ENCODE measurements at regions not wholly inside any gene's neighbourhood (a gene's known extent, or its start where the extent isn't known, plus 50 kb on each side); places are given as distances from the start of the nearest gene placed in this dataset.

- DNase-seq (ENCODE audit: low read depth, low spot score) = no peak
Measured at GRCh38 chr18:2348003-2348402, 223.3 kb downstream of the METTL4 start.

GRCh38 chr18:2351126-2351850 is 220.0 kb downstream of the METTL4 start:
- no peak for DNase-seq (ENCODE audit: low read depth, low spot score)

DNA sequence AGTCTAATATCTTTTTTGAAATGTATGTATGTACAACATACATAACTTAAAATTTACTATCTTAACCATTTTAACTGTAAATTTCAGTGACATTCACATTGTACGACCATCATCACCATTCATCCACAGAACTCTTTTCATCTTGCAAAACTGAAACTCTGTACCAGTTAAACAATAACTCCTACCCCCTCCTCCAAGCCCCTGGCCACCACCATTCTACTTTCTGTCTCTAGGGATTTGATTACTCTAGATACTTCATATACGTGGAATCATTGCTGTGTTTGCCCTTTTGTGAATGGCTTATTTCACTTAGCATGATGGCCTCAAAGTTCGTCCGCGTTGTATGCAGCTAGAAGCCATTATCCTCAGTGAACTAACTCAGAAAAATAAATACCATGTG is 217.0 kb downstream of the METTL4 start:
- DNase-seq (ENCODE audit: low read depth, low spot score) = no peak

DNA sequence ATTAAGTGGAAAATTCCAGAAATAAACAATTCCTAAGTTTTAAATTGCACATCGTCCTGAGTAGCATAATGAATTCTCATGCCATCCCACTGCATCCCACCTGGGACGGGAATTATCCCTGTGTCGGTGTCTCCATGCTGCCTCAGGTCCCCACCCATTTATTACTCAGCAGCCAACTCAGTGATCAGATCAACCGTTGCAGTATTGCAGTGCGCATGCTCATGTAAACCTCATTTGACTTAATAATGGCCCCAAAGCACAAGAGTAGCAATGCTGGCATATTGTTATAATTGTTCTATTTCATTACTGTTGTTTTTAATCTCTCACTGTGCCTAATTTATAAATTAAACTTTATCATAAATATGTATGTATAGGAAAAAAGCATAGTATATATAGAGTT is 214.4 kb downstream of the METTL4 start:
- no peak for DNase-seq (ENCODE audit: low read depth, low spot score)

GRCh38 chr18:2360861-2361260 is 210.4 kb downstream of the METTL4 start:
- no peak for DNase-seq (ENCODE audit: low read depth, low spot score)

- DNase-seq (ENCODE audit: low read depth, low spot score) = no peak
Measured at GRCh38 chr18:2368102-2368501, 203.2 kb downstream of the METTL4 start.

GRCh38 chr18:2376707-2377106 is 194.6 kb downstream of the METTL4 start:
- no peak for DNase-seq (ENCODE audit: low read depth, low spot score)

- DNase-seq (ENCODE audit: low read depth, low spot score) = no peak
Measured at GRCh38 chr18:2380101-2380500, 191.2 kb downstream of the METTL4 start.

DNA sequence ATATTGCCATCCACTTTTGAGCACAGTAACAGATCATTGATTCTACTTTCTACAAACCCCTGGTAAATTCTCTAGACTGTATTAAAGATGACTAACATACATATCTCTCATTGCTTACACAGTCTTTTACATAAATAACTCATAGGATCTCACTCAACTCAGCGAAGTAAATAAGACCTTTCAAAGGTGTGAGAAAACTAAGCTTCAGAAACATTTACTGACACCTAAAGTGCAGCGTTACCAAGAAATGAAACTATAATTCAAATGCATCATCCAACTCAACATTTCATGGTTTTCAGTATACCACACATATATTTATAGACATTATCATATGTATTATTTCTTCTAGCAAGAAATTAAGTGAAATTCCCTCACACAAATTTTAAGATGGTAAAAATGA is 189.8 kb downstream of the METTL4 start:
- DNase-seq (ENCODE audit: low read depth, low spot score) = no peak

DNA sequence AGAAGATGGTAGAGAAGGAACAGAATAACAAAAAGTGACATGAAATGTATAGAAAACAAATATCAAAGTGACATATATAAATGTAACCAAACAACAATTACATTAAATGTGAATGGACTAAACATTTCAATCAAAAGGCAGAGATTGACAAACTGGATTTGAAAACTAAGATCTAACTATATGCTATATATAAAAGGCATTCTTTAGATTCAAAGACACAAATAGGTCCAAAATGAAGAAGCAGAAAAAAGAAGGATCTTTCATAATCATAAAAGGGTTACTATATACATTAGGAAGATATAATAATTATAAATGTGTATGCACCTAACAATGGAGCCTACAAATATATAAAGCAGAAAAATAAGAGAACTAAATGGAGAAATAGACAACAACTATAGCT is 183.7 kb downstream of the METTL4 start:
- DNase-seq (ENCODE audit: low read depth, low spot score) = no peak

GRCh38 chr18:2390158-2390557 is 181.1 kb downstream of the METTL4 start:
- DNase-seq (ENCODE audit: low read depth, low spot score) = no peak

DNA sequence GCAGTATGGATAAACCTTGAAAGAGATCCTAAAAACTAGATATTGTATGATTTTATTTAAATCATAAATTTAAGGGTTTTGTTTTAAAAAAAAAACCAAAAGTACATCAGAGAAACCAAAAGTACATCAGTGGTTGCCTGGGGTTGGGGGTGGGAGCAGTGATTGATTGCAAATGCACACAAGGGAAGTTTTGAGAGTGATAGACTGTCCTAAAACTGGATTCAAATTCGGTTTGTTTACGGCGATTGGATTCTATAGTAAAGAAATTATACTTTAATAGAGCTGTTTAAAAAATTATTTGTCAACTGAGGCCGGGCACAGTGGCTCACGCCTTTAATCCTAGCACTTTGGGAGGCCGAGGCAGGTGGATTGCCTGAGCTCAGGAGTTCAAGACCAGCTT is 179.8 kb downstream of the METTL4 start:
- no peak for DNase-seq (ENCODE audit: low read depth, low spot score)

- no peak for DNase-seq (ENCODE audit: low read depth, low spot score)
Measured at GRCh38 chr18:2392446-2392845, 178.9 kb downstream of the METTL4 start.

DNA sequence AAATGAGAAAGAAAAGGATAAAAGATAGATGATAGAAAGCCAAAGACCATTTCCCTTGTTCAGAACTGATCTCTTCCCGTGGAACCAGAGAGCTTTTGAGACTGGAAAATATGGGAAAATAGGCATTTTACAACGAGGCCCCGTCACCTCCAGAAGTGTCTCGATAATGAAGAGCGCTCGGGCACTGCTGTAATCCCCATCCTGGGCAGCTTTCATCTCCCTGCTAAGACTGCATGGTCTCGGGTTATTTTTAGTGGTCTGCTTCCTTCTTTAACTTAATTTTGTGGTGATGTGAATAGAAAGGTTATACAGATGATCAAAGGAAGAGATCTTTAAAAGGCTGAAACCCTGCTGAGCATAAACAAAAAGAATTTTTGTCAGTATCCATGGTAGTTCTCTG is 176.6 kb downstream of the METTL4 start:
- DNase-seq (ENCODE audit: low read depth, low spot score) = no peak

DNA sequence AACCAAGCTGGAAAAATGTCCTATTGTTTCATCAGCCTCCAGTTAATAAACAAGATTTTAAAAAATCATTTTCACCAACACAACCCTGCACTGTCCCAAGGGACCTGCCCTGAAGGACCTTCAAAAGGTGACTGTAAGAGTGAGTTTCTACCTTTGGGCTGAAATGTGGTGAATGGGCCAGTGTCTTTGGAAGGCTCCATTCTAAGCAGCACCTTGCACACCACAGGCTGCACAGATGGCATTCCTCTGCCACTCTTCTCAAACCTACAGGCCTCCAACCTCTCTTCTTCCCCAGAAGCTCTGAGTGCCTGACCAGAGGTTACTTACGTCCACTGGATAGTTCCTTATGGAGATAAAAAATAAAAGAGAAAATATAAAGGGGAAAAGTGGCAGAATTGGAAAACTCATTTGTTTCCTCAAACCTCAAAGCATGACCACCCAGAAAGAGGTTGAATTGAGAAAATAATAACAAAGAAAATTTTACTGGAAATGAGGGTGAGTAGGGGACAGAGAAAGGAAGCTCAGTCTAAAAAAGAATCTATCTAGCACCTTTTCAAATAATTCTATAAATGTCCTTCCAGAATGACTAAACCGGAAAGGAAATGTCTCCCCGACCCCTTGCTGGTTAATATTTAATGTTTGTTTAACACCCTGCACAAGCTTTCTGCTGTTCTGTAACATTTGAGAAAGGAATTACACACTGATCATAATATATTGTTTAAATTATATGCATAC is 175.7 kb downstream of the METTL4 start:
- DNase-seq (ENCODE audit: low read depth, low spot score) = no peak

DNA sequence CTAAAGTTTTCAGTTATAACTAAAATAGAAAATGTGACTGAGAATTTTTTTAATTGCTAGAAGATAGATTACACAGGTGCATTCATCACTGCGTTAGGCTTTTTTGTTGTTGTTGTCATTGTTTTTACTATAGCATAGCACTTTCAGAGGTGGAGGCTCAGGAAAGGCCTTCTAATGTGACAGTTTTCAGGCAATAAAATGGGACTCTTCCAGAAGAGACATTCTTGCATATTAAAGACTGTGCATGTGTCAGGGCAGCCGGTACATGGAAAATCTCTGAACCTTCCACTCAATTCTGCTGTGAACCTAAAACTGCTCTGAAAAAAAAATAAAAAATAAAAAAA is 175.2 kb downstream of the METTL4 start:
- no peak for DNase-seq (ENCODE audit: low read depth, low spot score)

DNA sequence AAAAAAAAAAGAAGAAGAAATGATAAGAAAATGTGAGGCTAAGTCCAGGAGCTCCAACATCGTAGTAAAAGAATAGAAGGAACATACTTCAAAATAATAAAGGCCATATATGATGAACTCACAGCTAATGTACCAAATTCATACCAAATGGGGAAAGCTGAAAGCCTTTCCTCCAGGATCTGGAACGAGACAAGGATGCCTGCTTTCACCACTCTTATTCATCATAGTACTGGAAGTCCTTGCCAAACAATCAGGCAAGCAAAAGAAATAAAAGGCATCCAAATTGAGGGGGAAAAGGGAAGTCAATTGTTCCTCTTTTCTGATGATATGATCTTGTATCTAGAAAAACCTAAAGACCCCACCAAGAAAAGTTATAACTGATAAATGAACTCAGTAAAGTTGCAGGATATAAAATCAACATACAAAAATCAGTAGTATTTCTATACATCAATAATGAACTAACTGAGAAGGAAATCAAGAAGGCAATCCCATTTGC is 170.6 kb downstream of the METTL4 start:
- no peak for DNase-seq (ENCODE audit: low read depth, low spot score)

DNA sequence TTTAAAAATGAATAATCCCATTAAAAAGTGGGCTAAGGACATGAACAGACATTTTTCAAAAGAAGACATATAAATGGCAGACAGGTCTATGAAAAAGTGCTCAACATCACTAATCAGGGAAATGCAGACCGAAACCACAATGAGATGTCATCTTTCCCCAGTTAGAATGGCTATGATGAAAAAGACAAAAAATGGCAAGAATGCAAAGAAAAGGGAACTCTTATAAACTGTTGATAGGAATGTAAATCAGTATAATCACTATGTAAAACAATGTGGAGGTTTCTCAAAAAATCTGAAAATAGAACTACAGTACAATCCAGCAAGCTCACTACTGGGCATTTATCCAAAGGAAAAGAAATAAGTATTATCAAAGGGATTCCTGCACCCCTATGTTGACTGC is 169.2 kb downstream of the METTL4 start:
- no peak for DNase-seq (ENCODE audit: low read depth, low spot score)

DNA sequence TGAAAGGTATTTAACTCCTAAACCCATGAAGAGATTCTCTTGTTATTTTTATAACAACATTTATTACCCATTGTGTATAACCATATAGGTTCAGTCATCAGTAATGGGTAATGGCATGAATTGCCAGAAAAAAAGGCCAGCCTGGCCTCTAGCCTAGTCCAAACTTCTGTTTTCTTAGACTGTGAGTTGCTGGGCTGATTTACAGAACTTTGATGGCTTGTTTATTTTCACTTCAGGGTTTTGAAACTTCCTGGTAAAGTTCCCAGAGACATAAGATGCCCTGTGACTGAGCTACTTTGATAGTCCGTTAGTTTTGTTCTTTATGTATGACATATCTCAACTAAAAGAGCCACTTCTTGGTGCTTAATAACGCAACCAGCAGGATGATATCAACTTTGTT is 164.8 kb downstream of the METTL4 start:
- DNase-seq (ENCODE audit: low read depth, low spot score) = peak; percentile 16

GRCh38 chr18:2407961-2408360 is 163.3 kb downstream of the METTL4 start:
- DNase-seq (ENCODE audit: low read depth, low spot score) = no peak

- DNase-seq (ENCODE audit: low read depth, low spot score) = no peak
Measured at GRCh38 chr18:2409906-2410305, 161.4 kb downstream of the METTL4 start.

DNA sequence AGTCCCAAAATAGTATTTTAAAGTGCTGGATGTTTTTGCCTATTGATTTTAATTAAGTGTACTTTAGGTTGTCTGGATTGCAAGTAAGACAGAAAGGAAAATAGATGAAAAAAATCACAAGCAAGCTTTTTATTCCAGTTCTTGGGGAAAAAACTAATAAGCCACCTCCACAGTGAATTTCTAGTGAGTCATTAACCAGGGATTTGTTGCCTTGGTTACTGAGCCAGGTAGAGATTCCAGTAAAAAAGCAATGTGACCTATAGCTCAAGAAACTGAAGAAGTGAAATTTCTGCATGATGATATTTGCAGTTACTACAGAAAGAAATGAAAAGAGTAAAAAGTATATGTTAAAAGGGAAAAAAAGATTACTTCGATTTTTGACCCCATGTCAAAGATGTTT is 160.6 kb downstream of the METTL4 start:
- no peak for DNase-seq (ENCODE audit: low read depth, low spot score)

GRCh38 chr18:2411381-2411960 is 159.8 kb downstream of the METTL4 start:
- DNase-seq (ENCODE audit: low read depth, low spot score) = no peak
